ENCODE measurements at regions not wholly inside any gene's neighbourhood (a gene's known extent, or its start where the extent isn't known, plus 50 kb on each side); places are given as distances from the start of the nearest gene placed in this dataset.

GRCh38 chr3:84825817-84826216, 133.0 kb upstream of the CADM2 start:
- Histone ChIP-seq H3K27me3 (ENCODE audit: control insufficient read depth, extremely low read depth, insufficient read depth, low read length) (no peaks in the 10 kb centered on the region), H3K4me1 (ENCODE audit: control insufficient read depth, extremely low read depth, insufficient read depth, low read length) (no peaks in the 10 kb centered on the region), H3K9me3 (ENCODE audit: control insufficient read depth, low read depth, low read length) (no peaks in the 10 kb centered on the region), H3K27ac (ENCODE audit: control insufficient read depth, insufficient read depth, low read length) (no peak overlapping the region), H3K36me3 (ENCODE audit: control insufficient read depth in 2 of 2, extremely low read depth in 1 of 2, insufficient read depth in 2 of 2, low read length in 2 of 2) (no peaks in the 10 kb centered on the region), H2AFZ (ENCODE audit: control insufficient read depth, low read length) (no peak overlapping the region), H4K20me1 (ENCODE audit: control insufficient read depth, extremely low read depth, insufficient read depth, low read length) (no peaks in the 10 kb centered on the region), H3K9ac (ENCODE audit: control insufficient read depth, extremely low read depth, insufficient read depth, low read length) (no peak overlapping the region), H3K79me2 (ENCODE audit: control insufficient read depth, insufficient read depth, low read length) (no peaks in the 10 kb centered on the region), H3K4me3 (ENCODE audit: control insufficient read depth in 2 of 3, extremely low read depth in 1 of 3, insufficient read depth in 2 of 3, low read depth in 1 of 3, low read length in 3 of 3) (no peak overlapping the region), H3K9me1 (ENCODE audit: control insufficient read depth, extremely low read depth, insufficient read depth, low read length) (no peaks in the 10 kb centered on the region), H3K4me2 (ENCODE audit: control insufficient read depth, extremely low read depth, insufficient read depth, low read depth, low read length) (no peak overlapping the region)
- FAIRE-seq (no peak), DNase-seq (ENCODE audit: low read depth, low spot score) (no peak)
- TF ChIP-seq CTCF (optimal IDR thresholded peaks at IDR 0.05 in 1 of 3, IDR thresholded peaks at IDR 0.05 in 1 of 3, conservative IDR thresholded peaks at IDR 0.05 in 1 of 3; ENCODE audit: extremely low read depth in 1 of 3, insufficient read depth in 2 of 3, low read length in 3 of 3) (no peak), EZH2 (IDR thresholded peaks at IDR 0.05; ENCODE audit: low read length) (no peak)
- dilution Hi-C loops (cut with MboI; ENCODE audit: extremely low pct_ligation_motif_present, low sequenced_read_pairs) = no loop called here

GRCh38 chr3:84830476-84830875, 128.3 kb upstream of the CADM2 start:
- H3K9me1 ChIP-seq (ENCODE audit: control insufficient read depth, extremely low read depth, insufficient read depth, low read length) = no peaks in the 10 kb centered on the region
- no peak overlapping the region for H2AFZ ChIP-seq (ENCODE audit: control insufficient read depth, low read length)
- no peak for DNase-seq (ENCODE audit: low read depth, low spot score)
- H3K9ac ChIP-seq (ENCODE audit: control insufficient read depth, extremely low read depth, insufficient read depth, low read length) = no peak overlapping the region
- no peak for FAIRE-seq
- H3K4me2 ChIP-seq (ENCODE audit: control insufficient read depth, extremely low read depth, insufficient read depth, low read depth, low read length) = no peak overlapping the region
- TF ChIP-seq EZH2 (IDR thresholded peaks at IDR 0.05; ENCODE audit: low read length) = no peak
- TF ChIP-seq CTCF (optimal IDR thresholded peaks at IDR 0.05 in 1 of 3, IDR thresholded peaks at IDR 0.05 in 1 of 3, conservative IDR thresholded peaks at IDR 0.05 in 1 of 3; ENCODE audit: extremely low read depth in 1 of 3, insufficient read depth in 2 of 3, low read length in 3 of 3) = no peak
- no peaks in the 10 kb centered on the region for H4K20me1 ChIP-seq (ENCODE audit: control insufficient read depth, extremely low read depth, insufficient read depth, low read length)
- no peaks in the 10 kb centered on the region for H3K79me2 ChIP-seq (ENCODE audit: control insufficient read depth, insufficient read depth, low read length)
- dilution Hi-C loops (cut with MboI; ENCODE audit: extremely low pct_ligation_motif_present, low sequenced_read_pairs) = no loop called here
- H3K36me3 ChIP-seq (ENCODE audit: control insufficient read depth in 2 of 2, extremely low read depth in 1 of 2, insufficient read depth in 2 of 2, low read length in 2 of 2) = no peaks in the 10 kb centered on the region
- no peaks in the 10 kb centered on the region for H3K27me3 ChIP-seq (ENCODE audit: control insufficient read depth, extremely low read depth, insufficient read depth, low read length)
- H3K4me3 ChIP-seq (ENCODE audit: control insufficient read depth in 2 of 3, extremely low read depth in 1 of 3, insufficient read depth in 2 of 3, low read depth in 1 of 3, low read length in 3 of 3) = no peak overlapping the region
- no peaks in the 10 kb centered on the region for H3K4me1 ChIP-seq (ENCODE audit: control insufficient read depth, extremely low read depth, insufficient read depth, low read length)
- H3K9me3 ChIP-seq (ENCODE audit: control insufficient read depth, low read depth, low read length) = no peaks in the 10 kb centered on the region
- no peak overlapping the region for H3K27ac ChIP-seq (ENCODE audit: control insufficient read depth, insufficient read depth, low read length)
